ENCODE measurements at regions not wholly inside any gene's neighbourhood (a gene's known extent, or its start where the extent isn't known, plus 50 kb on each side); places are given as distances from the start of the nearest gene placed in this dataset.
"Not testable (repeated sequence)": the region's sequence is repeated elsewhere in the genome, so short reads cannot be mapped to it uniquely, and the experiment has no call there.

GRCh38 chr20:11708223-11708622 lies 209.5 kb upstream of the BTBD3 start:
- not testable (repeated sequence) for TF ChIP-seq CTCF (IDR thresholded peaks at IDR 0.05; ENCODE audit: poor library complexity, severe bottlenecking); EZH2 (IDR thresholded peaks at IDR 0.05; ENCODE audit: borderline replicate concordance, insufficient read depth, low read length, poor library complexity, severe bottlenecking)

All from neural cell (in vitro differentiated cells).